Spinal cord (tissue), 9 donors: ENCODE measurements at regions not wholly inside any gene's neighbourhood (a gene's known extent, or its start where the extent isn't known, plus 50 kb on each side); places are given as distances from the start of the nearest gene placed in this dataset.

Experiments
- DNase-seq, 6 donors: peaks; one replicate each; pipeline versions ENCODE4 v3.0.0 to v3.0.0-alpha.2; 2013 to 2015; ENCODE audit warnings: low spot score in 6 of 6, low read depth in 4 of 6
- H3K27ac ChIP-seq: one replicate; pipeline ENCODE4 v1.5.1; 2013; ENCODE audit warnings: low read depth, low read length, control low read depth
- H3K27me3 ChIP-seq: one replicate; pipeline ENCODE4 v1.6.1; 2013; ENCODE audit warnings: low read length; ENCODE audit not compliant: control insufficient read depth, insufficient read depth
- H3K36me3 ChIP-seq: one replicate; pipeline ENCODE4 v1.6.1; 2013; ENCODE audit warnings: low read length; ENCODE audit not compliant: control insufficient read depth, insufficient read depth
- H3K4me1 ChIP-seq: one replicate; pipeline ENCODE4 v1.6.1; 2013; ENCODE audit warnings: low read length; ENCODE audit not compliant: control insufficient read depth, insufficient read depth
- H3K4me3 ChIP-seq: one replicate; pipeline ENCODE4 v1.5.1; 2013; ENCODE audit warnings: low read depth, low read length, control low read depth
- H3K9me3 ChIP-seq: one replicate; pipeline ENCODE4 v1.6.1; 2013; ENCODE audit warnings: low read length; ENCODE audit not compliant: control insufficient read depth, insufficient read depth
- WGBS: methylation state at CpG from one replicate; pipeline ENCODE4 v1.1.5; 2013; ENCODE audit warnings: missing lambda C conversion rate; ENCODE audit not compliant: insufficient coverage; 5-methylcytosine and 5-hydroxymethylcytosine counted together
- donor health status: healthy.

GRCh38 chr1:17895986-17896385 lies 140.9 kb downstream of the ACTL8 start:
- WGBS: 77% methylated on average over 8 of the region's 8 CpGs
- Histone ChIP-seq H3K27me3 (no peaks in the 10 kb centered on the region), H3K9me3 (no peaks in the 10 kb centered on the region), H3K4me1 (no peaks in the 10 kb centered on the region), H3K27ac (no peak overlapping the region), H3K36me3 (no peaks in the 10 kb centered on the region), H3K4me3 (no peak overlapping the region)
- DNase-seq: no peak

- no peaks in the 10 kb centered on the region for H3K36me3 ChIP-seq
- no peaks in the 10 kb centered on the region for H3K4me1 ChIP-seq
- H3K27ac ChIP-seq: no peak overlapping the region
- H3K4me3 ChIP-seq: no peak overlapping the region
- WGBS: 92% methylated on average over 2 of the region's 5 CpGs
- H3K9me3 ChIP-seq: no peaks in the 10 kb centered on the region
- no peak for DNase-seq
- H3K27me3 ChIP-seq: peaks cover 2% of the 10 kb centered on the region
These were observed 148.3 kb downstream of the ACTL8 start for GRCh38 chr1:17903386-17903785.

- no peaks in the 10 kb centered on the region for H3K36me3 ChIP-seq
- peaks cover 2% of the 10 kb centered on the region for H3K27me3 ChIP-seq
- H3K9me3 ChIP-seq: no peaks in the 10 kb centered on the region
- DNase-seq: no peak
- WGBS: 65% methylated on average over 4 of the region's 5 CpGs
- no peaks in the 10 kb centered on the region for H3K4me1 ChIP-seq
- no peak overlapping the region for H3K4me3 ChIP-seq
- H3K27ac ChIP-seq: no peak overlapping the region
These were observed 149.2 kb downstream of the ACTL8 start for GRCh38 chr1:17904290-17904689.

GRCh38 chr1:17907999-17908398 lies 152.9 kb downstream of the ACTL8 start:
- no peaks in the 10 kb centered on the region for H3K36me3 ChIP-seq
- 42% methylated on average over 3 of the region's 3 CpGs for WGBS
- H3K4me1 ChIP-seq: no peaks in the 10 kb centered on the region
- H3K27me3 ChIP-seq: peaks cover 2% of the 10 kb centered on the region
- no peaks in the 10 kb centered on the region for H3K9me3 ChIP-seq
- H3K27ac ChIP-seq: no peak overlapping the region
- no peak for DNase-seq
- no peak overlapping the region for H3K4me3 ChIP-seq

GRCh38 chr1:17908945-17909344 lies 153.8 kb downstream of the ACTL8 start:
- Histone ChIP-seq H3K27me3 (peaks cover 2% of the 10 kb centered on the region), H3K36me3 (no peaks in the 10 kb centered on the region), H3K4me3 (no peak overlapping the region), H3K4me1 (peaks cover 5% of the 10 kb centered on the region), H3K27ac (no peak overlapping the region), H3K9me3 (no peaks in the 10 kb centered on the region)
- DNase-seq: no peak

- DNase-seq: no peak
- no peaks in the 10 kb centered on the region for H3K36me3 ChIP-seq
- H3K9me3 ChIP-seq: no peaks in the 10 kb centered on the region
These were observed 154.5 kb downstream of the ACTL8 start for GRCh38 chr1:17909634-17910033.

GRCh38 chr1:17911791-17912190 lies 156.7 kb downstream of the ACTL8 start:
- Histone ChIP-seq H3K36me3 (no peaks in the 10 kb centered on the region), H3K4me3 (no peak overlapping the region), H3K4me1 (peaks cover 8% of the 10 kb centered on the region), H3K27ac (no peak overlapping the region), H3K27me3 (peaks cover 16% of the 10 kb centered on the region), H3K9me3 (no peaks in the 10 kb centered on the region)
- DNase-seq: no peak
- 88% methylated on average over 2 of the region's 4 CpGs for WGBS

More at GRCh38 chr1:17909634-17910033, 154.5 kb downstream of the ACTL8 start:
- Histone ChIP-seq H3K27ac (no peak overlapping the region), H3K4me3 (no peak overlapping the region), H3K4me1 (peaks cover 8% of the 10 kb centered on the region), H3K27me3 (peaks cover 7% of the 10 kb centered on the region)
- no CpG with 5 or more reads among the region's 4 CpGs for WGBS

GRCh38 chr1:17912491-17912890 lies 157.4 kb downstream of the ACTL8 start:
- peaks cover 14% of the 10 kb centered on the region for H3K27me3 ChIP-seq
- peaks cover 8% of the 10 kb centered on the region for H3K4me1 ChIP-seq
- H3K27ac ChIP-seq: no peak overlapping the region
- WGBS: 61% methylated on average over 7 of the region's 7 CpGs
- no peaks in the 10 kb centered on the region for H3K9me3 ChIP-seq
- H3K36me3 ChIP-seq: no peaks in the 10 kb centered on the region
- no peak overlapping the region for H3K4me3 ChIP-seq
- DNase-seq: no peak

- Histone ChIP-seq H3K27ac (no peak overlapping the region), H3K4me1 (peaks cover 8% of the 10 kb centered on the region), H3K9me3 (no peaks in the 10 kb centered on the region), H3K27me3 (peaks cover 14% of the 10 kb centered on the region), H3K36me3 (no peaks in the 10 kb centered on the region), H3K4me3 (no peak overlapping the region)
- 66% methylated on average over 11 of the region's 14 CpGs for WGBS
- DNase-seq: no peak
These were observed 158.4 kb downstream of the ACTL8 start for GRCh38 chr1:17913326-17914115.

- Histone ChIP-seq H3K9me3 (no peaks in the 10 kb centered on the region), H3K4me3 (no peak overlapping the region), H3K27me3 (peaks cover 14% of the 10 kb centered on the region), H3K27ac (no peak overlapping the region), H3K4me1 (peaks cover 8% of the 10 kb centered on the region), H3K36me3 (no peaks in the 10 kb centered on the region)
- peak in 1 of 6 donors; percentile 70 for DNase-seq
- 48% methylated on average over 6 of the region's 7 CpGs for WGBS
These were observed 159.0 kb downstream of the ACTL8 start for GRCh38 chr1:17914131-17914530.
